SK-N-SH (cell line): ENCODE measurements at regions not wholly inside any gene's neighbourhood (a gene's known extent, or its start where the extent isn't known, plus 50 kb on each side); places are given as distances from the start of the nearest gene placed in this dataset.

Experiments
- CTCF ChIA-PET: fragments of 300-600, 350-600 bp; formaldehyde crosslinking; extraction: SDS; loops from one replicate; lab custom pipeline; 2021; lab: Yijun Ruan, JAX
- POLR2A ChIA-PET: fragments of 350-600 bp; sonication (Branson Sonifier 250); formaldehyde crosslinking; extraction: SDS; loops from one replicate; lab custom pipeline; 2020; ENCODE audit warnings: antibody characterized with exemption, inconsistent platforms; lab: Yijun Ruan, JAX
- DNase-seq: peaks from one replicate; pipeline ENCODE4 v3.0.0; 2012
- H2AFZ ChIP-seq: fragments of 200-600 bp; sonication (generic); 2 replicates; pipeline ENCODE4 v1.8.1; 2016; ENCODE audit warnings: antibody characterized with exemption, mild to moderate bottlenecking, low read depth
- H3F3A ChIP-seq: fragments of 200-600 bp; sonication (generic); replicated peaks from 2 replicates; pipeline ENCODE3; 2016; ENCODE audit warnings: antibody characterized with exemption, mild to moderate bottlenecking; ENCODE audit not compliant: insufficient read depth
- H3K27ac ChIP-seq, 2 experiments: fragments of 200-500 bp in 1 of 2; fragments of 200-600 bp in 1 of 2; sonication (Bioruptor generic) in 1 of 2; sonication (generic), shearing (Covaris generic) in 1 of 2; 2 replicates each; pipeline versions ENCODE4 v1.5.1 to v1.6.1; 2014 to 2016; ENCODE audit warnings: low read depth in 2 of 2, inconsistent platforms in 1 of 2, low read length in 1 of 2, mild to moderate bottlenecking in 1 of 2, mixed read lengths in 1 of 2
- H3K27me3 ChIP-seq: fragments of 200-600 bp; sonication (generic), shearing (Covaris generic); 2 replicates; pipeline ENCODE4 v1.6.1; 2016; ENCODE audit warnings: mixed run types; ENCODE audit not compliant: insufficient read depth
- H3K36me3 ChIP-seq, 2 experiments: fragments of 200-500 bp in 1 of 2; fragments of 200-600 bp in 1 of 2; sonication (Bioruptor generic) in 1 of 2; sonication (generic) in 1 of 2; replicated peaks in 1 of 2; 2 replicates each; pipeline versions ENCODE3 to v1.5.1; 2014 to 2016; ENCODE audit warnings: low read length in 1 of 2, mild to moderate bottlenecking in 1 of 2; ENCODE audit not compliant: insufficient read depth in 2 of 2, control insufficient read depth in 1 of 2
- H3K4me1 ChIP-seq, 2 experiments: fragments of 200-500 bp in 1 of 2; fragments of 200-600 bp in 1 of 2; sonication (Bioruptor generic) in 1 of 2; sonication (generic), shearing (Covaris generic) in 1 of 2; 2 replicates each; pipeline versions ENCODE4 v1.5.1 to v1.6.1; 2014 to 2016; ENCODE audit warnings: low read depth in 1 of 2, low read length in 1 of 2, mixed run types in 1 of 2; ENCODE audit not compliant: insufficient read depth in 2 of 2, control insufficient read depth in 1 of 2
- H3K4me2 ChIP-seq: fragments of 200-600 bp; sonication (generic), shearing (Covaris generic); 2 replicates; pipeline ENCODE4 v1.6.1; 2017; ENCODE audit warnings: mixed run types
- H3K4me3 ChIP-seq, 2 experiments: fragments of 200-500 bp in 1 of 2; fragments of 200-600 bp in 1 of 2; sonication (Bioruptor generic) in 1 of 2; sonication (generic), shearing (Covaris generic) in 1 of 2; 2 replicates each; pipeline versions ENCODE4 v1.5.1 to v1.8.1; 2014 to 2016; ENCODE audit warnings: low read depth in 2 of 2, inconsistent platforms in 1 of 2, low read length in 1 of 2, mild to moderate bottlenecking in 1 of 2, mixed read lengths in 1 of 2, moderate library complexity in 1 of 2
- H3K79me2 ChIP-seq: fragments of 200-600 bp; sonication (generic); 2 replicates; pipeline ENCODE4 v1.8.1; 2017; ENCODE audit warnings: mild to moderate bottlenecking; ENCODE audit not compliant: insufficient read depth
- H3K9ac ChIP-seq: fragments of 200-600 bp; sonication (generic); 2 replicates; pipeline ENCODE4 v1.6.1; 2017; ENCODE audit warnings: mixed run types
- H3K9me2 ChIP-seq: fragments of 200-600 bp; sonication (generic); 2 replicates; pipeline ENCODE4 v1.6.1; 2017; ENCODE audit warnings: mixed run types
- H3K9me3 ChIP-seq: fragments of 200-600 bp; sonication (generic); 2 replicates; pipeline ENCODE4 v1.6.1; 2017; ENCODE audit warnings: mixed run types, mild to moderate bottlenecking, moderate library complexity
- H4K20me1 ChIP-seq: fragments of 200-600 bp; sonication (generic); 2 replicates; pipeline ENCODE4 v1.6.1; 2017; ENCODE audit warnings: mild to moderate bottlenecking, mixed run types; ENCODE audit not compliant: insufficient read depth
- CHD2 ChIP-seq: fragments of 150-350 bp; IDR thresholded peaks from 2 replicates; pipeline ENCODE4 v1.6.1; 2018; ENCODE audit warnings: low read length; ENCODE audit not compliant: partially characterized antibody
- ELF1 ChIP-seq: IDR thresholded peaks from 2 replicates; pipeline ENCODE4 v1.4.0; 2012
- EP300 ChIP-seq, 2 experiments: IDR thresholded peaks; 2 replicates each; pipeline versions ENCODE4 v1.4.0 to v1.6.1; 2012; ENCODE audit warnings: borderline replicate concordance in 1 of 2, low read depth in 1 of 2, low read length in 1 of 2
- EZH2phosphoT487 ChIP-seq: fragments of 200-600 bp; sonication (generic); IDR thresholded peaks from 2 replicates; pipeline ENCODE4 v1.6.1; 2017; ENCODE audit warnings: low read depth, mixed run types, mild to moderate bottlenecking, antibody characterized with exemption, moderate library complexity, borderline replicate concordance
- FOSL2 ChIP-seq: IDR thresholded peaks from 2 replicates; pipeline ENCODE4 v1.4.0; 2012; ENCODE audit warnings: low read depth, mild to moderate bottlenecking, moderate library complexity, borderline replicate concordance
- GABPA ChIP-seq: IDR thresholded peaks from 2 replicates; pipeline ENCODE4 v1.4.0; 2012; ENCODE audit warnings: low read depth, mild to moderate bottlenecking
- MEF2A ChIP-seq: IDR thresholded peaks from 2 replicates; pipeline ENCODE4 v1.4.0; 2012; ENCODE audit warnings: low read depth, borderline replicate concordance
- MXI1 ChIP-seq: IDR thresholded peaks from 2 replicates; pipeline ENCODE4 v1.6.1; 2012; ENCODE audit warnings: mild to moderate bottlenecking, low read depth, low read length, improper control_type of control experiment
- NFIC ChIP-seq: IDR thresholded peaks from 2 replicates; pipeline ENCODE4 v1.4.0; 2012; ENCODE audit warnings: borderline replicate concordance
- NRF1 ChIP-seq: IDR thresholded peaks from 2 replicates; pipeline ENCODE4 v1.6.1; 2012; ENCODE audit warnings: low read depth, mild to moderate bottlenecking, low read length
- RAD21 ChIP-seq: IDR thresholded peaks from 2 replicates; pipeline ENCODE4 v1.6.1; 2012; ENCODE audit warnings: mild to moderate bottlenecking, low read length
- REST ChIP-seq: IDR thresholded peaks from 2 replicates; pipeline ENCODE4 v1.6.1; 2012; ENCODE audit warnings: mild to moderate bottlenecking, low read depth, low read length, moderate library complexity
- RXRA ChIP-seq: IDR thresholded peaks from 2 replicates; pipeline ENCODE4 v1.4.0; 2012; ENCODE audit warnings: low read depth, mild to moderate bottlenecking, borderline replicate concordance
- SIN3A ChIP-seq: IDR thresholded peaks from 2 replicates; pipeline ENCODE4 v1.6.1; 2012; ENCODE audit warnings: low read depth, mild to moderate bottlenecking, low read length, moderate library complexity, borderline replicate concordance
- TAF1 ChIP-seq: IDR thresholded peaks from 2 replicates; pipeline ENCODE4 v1.6.1; 2012; ENCODE audit warnings: low read depth, mild to moderate bottlenecking, low read length, moderate library complexity, borderline replicate concordance
- TEAD4 ChIP-seq: IDR thresholded peaks from 2 replicates; pipeline ENCODE4 v1.4.0; 2012; ENCODE audit warnings: mild to moderate bottlenecking, borderline replicate concordance; ENCODE audit not compliant: insufficient read depth
- USF2 ChIP-seq: fragments of 150-350 bp; IDR thresholded peaks from 2 replicates; pipeline ENCODE4 v1.6.1; 2017; ENCODE audit warnings: antibody characterized with exemption, low read length, low read depth, borderline replicate concordance
- WGBS: methylation state at CpG from one replicate; pipeline ENCODE4 v1.1.6; 2017; ENCODE audit warnings: low lambda C conversion rate; 5-methylcytosine and 5-hydroxymethylcytosine counted together
- TF ChIP-seq, protein P1 (sequence below): IDR thresholded peaks from 2 replicates; pipeline ENCODE4; 2012
- TF ChIP-seq, protein P2 (sequence below): IDR thresholded peaks from 2 replicates; pipeline ENCODE4 v1.4.0; 2012; ENCODE audit warnings: low read depth
- TF ChIP-seq, protein P3 (sequence below): IDR thresholded peaks from 2 replicates; pipeline ENCODE4 v1.4.0; 2012; ENCODE audit warnings: low read depth, borderline replicate concordance

GRCh38 chr22:49561338-49561737 lies 266.3 kb downstream of the BRD1 start (continued):
- TF ChIP-seq, protein P1, sequence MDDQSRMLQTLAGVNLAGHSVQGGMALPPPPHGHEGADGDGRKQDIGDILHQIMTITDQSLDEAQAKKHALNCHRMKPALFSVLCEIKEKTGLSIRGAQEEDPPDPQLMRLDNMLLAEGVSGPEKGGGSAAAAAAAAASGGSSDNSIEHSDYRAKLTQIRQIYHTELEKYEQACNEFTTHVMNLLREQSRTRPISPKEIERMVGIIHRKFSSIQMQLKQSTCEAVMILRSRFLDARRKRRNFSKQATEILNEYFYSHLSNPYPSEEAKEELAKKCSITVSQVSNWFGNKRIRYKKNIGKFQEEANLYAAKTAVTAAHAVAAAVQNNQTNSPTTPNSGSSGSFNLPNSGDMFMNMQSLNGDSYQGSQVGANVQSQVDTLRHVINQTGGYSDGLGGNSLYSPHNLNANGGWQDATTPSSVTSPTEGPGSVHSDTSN = no peak

DNA sequence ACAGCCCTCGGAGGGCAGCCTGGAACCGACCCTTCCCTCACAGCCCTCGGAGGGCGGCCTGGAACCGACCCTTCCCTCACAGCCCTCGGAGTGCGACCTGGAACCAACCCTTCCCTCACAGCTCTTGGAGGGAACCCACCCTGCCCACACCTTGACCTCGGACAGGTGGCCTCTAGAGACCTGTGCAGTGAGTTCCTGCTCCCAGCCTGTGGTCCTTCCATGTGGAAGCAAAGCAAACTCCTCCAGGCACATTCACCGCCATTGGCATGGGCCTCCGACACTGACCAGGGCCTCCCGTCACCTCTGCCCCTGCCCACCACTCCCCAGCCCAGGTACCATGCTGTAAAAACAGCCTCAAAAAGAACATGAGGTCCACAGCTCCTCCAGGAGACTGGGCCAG lies 272.1 kb downstream of the BRD1 start:
- no peaks in the 10 kb centered on the region for H3K4me1 ChIP-seq
- H3K27ac ChIP-seq = no peak overlapping the region
- H3K9me3 ChIP-seq = peaks cover 4% of the 10 kb centered on the region
- H3K36me3 ChIP-seq = no peaks in the 10 kb centered on the region
- H3K9ac ChIP-seq = no peak overlapping the region
- H3K79me2 ChIP-seq = no peaks in the 10 kb centered on the region
- no peak overlapping the region for H3K4me3 ChIP-seq
- DNase-seq = no peak
- no peaks in the 10 kb centered on the region for H3K9me2 ChIP-seq
- WGBS = 36% methylated on average over 8 of the region's 11 CpGs
- no peaks in the 10 kb centered on the region for H4K20me1 ChIP-seq
- ChIA-PET POLR2A (no interaction called here), CTCF (no interaction called here)
- no peak for TF ChIP-seq RXRA
- no peak for TF ChIP-seq TAF1
- no peak for TF ChIP-seq MXI1
- TF ChIP-seq GABPA = no peak
- TF ChIP-seq RAD21 = no peak
- no peak for TF ChIP-seq FOSL2
- TF ChIP-seq EZH2phosphoT487 = no peak
- TF ChIP-seq NFIC = no peak
- TF ChIP-seq CHD2 = no peak
- TF ChIP-seq, protein P2, sequence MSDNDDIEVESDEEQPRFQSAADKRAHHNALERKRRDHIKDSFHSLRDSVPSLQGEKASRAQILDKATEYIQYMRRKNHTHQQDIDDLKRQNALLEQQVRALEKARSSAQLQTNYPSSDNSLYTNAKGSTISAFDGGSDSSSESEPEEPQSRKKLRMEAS = no peak
- TF ChIP-seq SIN3A = no peak
- no peak for TF ChIP-seq USF2
- no peak for TF ChIP-seq EP300 (IDR thresholded peaks at IDR 0.05; ENCODE audit: borderline replicate concordance in 1 of 2, low read depth in 1 of 2, low read length in 1 of 2)
- H2AFZ ChIP-seq = no peak overlapping the region
- no peaks in the 10 kb centered on the region; the same call in 1 of the 2 replicates for H3K27me3 ChIP-seq
- H3K4me2 ChIP-seq = no peak overlapping the region
- H3F3A ChIP-seq = no peaks in the 10 kb centered on the region

GRCh38 chr22:49554741-49555140 lies 272.9 kb downstream of the BRD1 start:
- H3K79me2 ChIP-seq = no peaks in the 10 kb centered on the region
- DNase-seq = no peak
- H3K36me3 ChIP-seq = no peaks in the 10 kb centered on the region
- CTCF ChIA-PET = no interaction called here
- H3K4me3 ChIP-seq = no peak overlapping the region
- no peak overlapping the region for H2AFZ ChIP-seq
- H3K9me3 ChIP-seq = peaks cover 4% of the 10 kb centered on the region
- H3F3A ChIP-seq = no peaks in the 10 kb centered on the region
- no peaks in the 10 kb centered on the region for H4K20me1 ChIP-seq
- no peak overlapping the region for H3K9ac ChIP-seq
- H3K4me2 ChIP-seq = no peak overlapping the region
- H3K27ac ChIP-seq = no peak overlapping the region
- no peaks in the 10 kb centered on the region for H3K4me1 ChIP-seq
- no CpG with 5 or more reads among the region's 17 CpGs for WGBS
- H3K9me2 ChIP-seq = no peaks in the 10 kb centered on the region
- H3K27me3 ChIP-seq = no peaks in the 10 kb centered on the region; the same call in 1 of the 2 replicates
- POLR2A ChIA-PET = no interaction called here
- no peak for TF ChIP-seq TAF1
- no peak for TF ChIP-seq SIN3A
- TF ChIP-seq, protein P3, sequence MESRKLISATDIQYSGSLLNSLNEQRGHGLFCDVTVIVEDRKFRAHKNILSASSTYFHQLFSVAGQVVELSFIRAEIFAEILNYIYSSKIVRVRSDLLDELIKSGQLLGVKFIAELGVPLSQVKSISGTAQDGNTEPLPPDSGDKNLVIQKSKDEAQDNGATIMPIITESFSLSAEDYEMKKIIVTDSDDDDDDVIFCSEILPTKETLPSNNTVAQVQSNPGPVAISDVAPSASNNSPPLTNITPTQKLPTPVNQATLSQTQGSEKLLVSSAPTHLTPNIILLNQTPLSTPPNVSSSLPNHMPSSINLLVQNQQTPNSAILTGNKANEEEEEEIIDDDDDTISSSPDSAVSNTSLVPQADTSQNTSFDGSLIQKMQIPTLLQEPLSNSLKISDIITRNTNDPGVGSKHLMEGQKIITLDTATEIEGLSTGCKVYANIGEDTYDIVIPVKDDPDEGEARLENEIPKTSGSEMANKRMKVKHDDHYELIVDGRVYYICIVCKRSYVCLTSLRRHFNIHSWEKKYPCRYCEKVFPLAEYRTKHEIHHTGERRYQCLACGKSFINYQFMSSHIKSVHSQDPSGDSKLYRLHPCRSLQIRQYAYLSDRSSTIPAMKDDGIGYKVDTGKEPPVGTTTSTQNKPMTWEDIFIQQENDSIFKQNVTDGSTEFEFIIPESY = no peak
- no peak for TF ChIP-seq TEAD4
- no peak for TF ChIP-seq MEF2A
- no peak for TF ChIP-seq REST
- no peak for TF ChIP-seq ELF1
- TF ChIP-seq CHD2 = no peak
- no peak for TF ChIP-seq NRF1
